ACHN (cell line): ENCODE measurements at regions not wholly inside any gene's neighbourhood (a gene's known extent, or its start where the extent isn't known, plus 50 kb on each side); places are given as distances from the start of the nearest gene placed in this dataset.
"Not testable (repeated sequence)": the region's sequence is repeated elsewhere in the genome, so short reads cannot be mapped to it uniquely, and the experiment has no call there.

Experiments used
- DNase-seq: peaks from one replicate; pipeline ENCODE4 v3.0.0-alpha.2; 2015
- in situ Hi-C: cut with HindIII; loops from 2 replicates; pipeline ENCODE4 v1.10.0; 2017; ENCODE audit warnings: low sequenced_read_pairs, low pct_ligation_motif_present, low pct_unique_long_range_greater_than_20kb

- in situ Hi-C loops, result no loop called here
- no peak for DNase-seq
These were observed 318.4 kb upstream of the SYNCRIP start for GRCh38 chr6:85961125-85961524.

DNA sequence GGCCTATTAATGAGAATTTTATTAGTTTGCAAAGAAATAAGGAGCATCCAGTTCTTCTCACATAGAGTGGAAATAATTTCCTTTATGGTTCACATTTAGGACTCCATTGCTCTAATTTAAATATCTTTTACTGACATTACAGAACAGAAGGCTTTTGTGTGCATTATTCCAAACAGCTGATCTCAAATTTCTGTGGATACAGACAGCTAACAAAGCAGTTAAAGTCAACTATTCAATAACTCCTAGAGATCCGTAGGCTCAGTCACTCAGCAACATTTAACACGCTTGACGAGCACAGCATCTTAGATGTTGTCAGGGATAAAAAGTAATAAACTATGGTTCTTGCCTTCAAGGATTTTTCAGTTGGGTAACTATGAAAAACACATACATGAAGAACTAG is 305.8 kb upstream of the SYNCRIP start:
- in situ Hi-C loops, result no loop called here
- DNase-seq, result no peak

GRCh38 chr6:85945459-85946185 is 302.9 kb upstream of the SYNCRIP start:
- in situ Hi-C loops, result no loop called here
- no peak for DNase-seq

DNA sequence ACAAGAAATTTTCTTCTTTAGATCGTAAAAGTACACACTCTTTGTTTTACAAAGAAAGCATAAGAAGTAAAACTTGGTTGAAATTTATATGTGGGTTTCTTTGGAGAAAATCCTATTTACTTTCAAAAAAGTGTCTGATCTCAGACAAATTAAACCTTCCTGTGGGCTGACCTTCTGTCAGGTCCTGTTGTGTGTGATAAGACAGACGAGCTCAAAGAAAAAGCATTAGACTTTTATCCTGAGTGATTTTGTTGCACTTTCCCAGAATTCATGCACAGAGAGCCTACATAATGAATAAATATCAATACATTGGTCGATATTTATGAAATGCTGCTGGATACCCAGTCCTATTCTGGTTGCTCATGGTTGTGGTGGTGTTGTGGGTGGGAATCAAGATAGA is 302.1 kb upstream of the SYNCRIP start:
- DNase-seq, result no peak
- in situ Hi-C loops, result no loop called here

DNA sequence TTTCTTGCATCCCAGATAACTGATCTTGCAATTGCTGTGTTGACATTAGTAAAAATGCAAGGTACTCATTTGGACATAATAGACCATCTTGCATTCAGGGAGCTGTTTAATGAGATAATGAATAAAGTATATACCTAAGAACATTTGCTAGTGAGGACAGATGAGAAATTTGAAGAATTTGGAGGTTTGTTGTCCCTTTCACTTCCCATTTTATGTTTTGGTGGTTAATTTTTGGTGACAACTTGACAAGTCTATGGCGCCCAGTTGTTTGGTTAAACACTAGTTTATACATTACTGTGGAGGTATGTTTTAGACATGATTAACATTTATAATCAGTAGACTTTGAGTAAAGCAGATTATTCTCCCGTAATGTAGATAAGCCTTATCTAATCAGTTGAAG is 300.2 kb upstream of the SYNCRIP start:
- in situ Hi-C loops, result no loop called here

GRCh38 chr6:85936916-85937315 is 294.2 kb upstream of the SYNCRIP start:
- in situ Hi-C loops, result no loop called here
- DNase-seq, result no peak

More for the DNA sequence above, 300.2 kb upstream of the SYNCRIP start:
- DNase-seq, result no peak

- peak; percentile 48 for DNase-seq
- in situ Hi-C loops, result no loop called here
These were observed 280.3 kb upstream of the SYNCRIP start for GRCh38 chr6:85923013-85923430.

- no peak for DNase-seq
- in situ Hi-C loops, result no loop called here
These were observed 278.1 kb upstream of the SYNCRIP start for GRCh38 chr6:85920782-85921181.

- no peak for DNase-seq
- in situ Hi-C loops, result no loop called here
These were observed 274.8 kb upstream of the SYNCRIP start for GRCh38 chr6:85917522-85917921.

- no peak for DNase-seq
- in situ Hi-C loops, result no loop called here
These were observed 270.3 kb upstream of the SYNCRIP start for GRCh38 chr6:85913001-85913400.

GRCh38 chr6:85912582-85912981 is 269.9 kb upstream of the SYNCRIP start:
- DNase-seq, result no peak
- in situ Hi-C loops, result no loop called here

GRCh38 chr6:85911067-85911466 is 268.4 kb upstream of the SYNCRIP start:
- in situ Hi-C loops, result no loop called here
- DNase-seq, result no peak

GRCh38 chr6:85908120-85908519 is 265.4 kb upstream of the SYNCRIP start:
- in situ Hi-C loops, DNase-seq: not testable (repeated sequence)

- in situ Hi-C loops, result no loop called here
These were observed 249.7 kb upstream of the SYNCRIP start for GRCh38 chr6:85892346-85892745.

DNA sequence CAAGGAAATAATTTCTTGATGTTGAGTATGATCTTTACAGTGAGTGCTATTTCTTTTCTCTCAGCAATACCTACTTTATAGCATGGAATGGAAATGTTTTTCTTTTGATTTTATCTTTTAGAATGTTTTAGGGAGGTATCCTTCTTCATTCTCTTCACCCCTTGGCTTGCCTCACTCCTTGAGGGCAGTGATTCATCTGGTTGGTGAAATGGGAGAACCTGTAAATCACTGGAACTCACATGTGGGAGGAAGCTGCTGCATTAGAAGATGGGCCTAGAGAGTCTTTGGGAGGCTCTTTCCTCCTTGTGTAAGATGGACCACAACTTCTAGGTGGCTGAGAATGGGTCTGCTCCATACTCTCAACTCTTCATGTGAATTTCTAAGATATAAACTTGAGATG is 244.8 kb upstream of the SYNCRIP start:
- in situ Hi-C loops, result no loop called here
- DNase-seq, result no peak

More at GRCh38 chr6:85892346-85892745, 249.7 kb upstream of the SYNCRIP start:
- DNase-seq, result no peak

DNA sequence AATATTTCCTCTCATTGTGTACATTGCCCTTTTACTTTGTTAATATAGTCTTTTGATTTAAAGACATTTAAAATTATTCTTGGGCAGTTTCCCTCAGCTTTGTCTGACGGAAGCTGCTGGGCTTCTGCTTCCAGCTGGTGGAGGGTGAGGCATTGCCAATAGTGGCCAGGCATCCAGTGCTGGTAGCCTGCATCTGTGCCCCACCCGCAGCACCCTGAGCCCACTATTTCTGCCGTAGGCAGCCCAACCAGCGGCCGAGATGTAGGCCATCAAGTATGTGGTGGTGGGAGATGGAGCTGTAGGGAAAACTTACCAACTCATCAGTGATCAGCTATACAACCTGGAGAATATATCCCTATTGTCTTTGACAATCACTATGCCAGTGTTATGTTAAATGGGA is 226.0 kb upstream of the SYNCRIP start:
- no peak for DNase-seq
- in situ Hi-C loops, result no loop called here

GRCh38 chr6:85867595-85867994 is 224.9 kb upstream of the SYNCRIP start:
- DNase-seq, result no peak
- in situ Hi-C loops, result no loop called here

DNA sequence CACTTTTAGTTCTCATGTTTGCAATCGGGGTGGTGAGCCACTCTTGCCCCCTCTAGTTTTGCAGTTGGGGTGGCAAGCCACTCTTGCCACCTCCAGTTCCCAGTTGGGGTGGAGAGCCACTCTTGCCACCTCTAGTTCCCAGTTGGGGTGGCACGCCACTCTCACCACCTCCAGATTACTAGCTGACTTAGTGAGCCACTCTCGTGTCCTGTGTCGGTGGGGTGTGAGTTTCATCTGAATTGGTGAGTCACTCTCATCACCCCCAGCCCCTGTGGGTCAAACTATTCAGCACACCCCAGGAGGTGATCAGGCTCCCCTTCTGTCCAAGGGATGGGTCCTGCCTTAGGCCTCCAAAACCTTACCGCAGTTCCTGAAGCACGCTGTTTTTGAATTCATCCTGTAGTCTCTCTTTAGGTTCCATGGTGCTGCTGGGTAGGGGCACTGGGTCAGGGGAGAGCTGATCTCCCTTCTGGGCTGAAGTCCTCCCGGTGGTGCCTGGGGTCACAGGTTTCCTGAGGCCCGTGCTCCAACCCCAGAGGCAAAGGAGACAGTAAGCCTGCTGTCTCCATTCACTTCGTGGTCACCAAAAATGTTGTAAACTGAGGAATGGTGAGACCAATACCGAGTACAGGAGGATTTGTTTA is 224.2 kb upstream of the SYNCRIP start:
- in situ Hi-C loops, result no loop called here
- no peak for DNase-seq

DNA sequence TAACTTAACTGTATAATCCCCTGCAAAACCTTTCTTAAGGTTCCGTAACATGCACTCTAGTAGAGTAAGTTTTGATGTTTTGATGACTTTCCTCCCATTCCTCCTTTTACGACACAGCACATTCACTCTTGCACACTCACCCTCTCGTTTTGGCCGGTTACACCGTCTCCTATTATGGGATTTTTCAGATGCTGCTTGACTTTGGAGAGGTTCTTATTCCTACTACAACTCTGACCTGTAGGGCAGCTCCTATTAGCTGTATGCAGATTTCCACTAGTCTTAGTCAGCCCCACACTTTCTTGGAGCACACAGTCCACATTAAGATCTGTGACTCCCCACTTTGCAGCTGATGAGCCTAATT is 223.7 kb upstream of the SYNCRIP start:
- DNase-seq, result no peak
- in situ Hi-C loops, result no loop called here
